GDM1 (cell line): ENCODE measurements at regions not wholly inside any gene's neighbourhood (a gene's known extent, or its start where the extent isn't known, plus 50 kb on each side); places are given as distances from the start of the nearest gene placed in this dataset.

ENCODE experiments used
- DNase-seq: peaks from one replicate; lab custom pipeline; 2025; lab: John Stamatoyannopoulos, UW

DNA sequence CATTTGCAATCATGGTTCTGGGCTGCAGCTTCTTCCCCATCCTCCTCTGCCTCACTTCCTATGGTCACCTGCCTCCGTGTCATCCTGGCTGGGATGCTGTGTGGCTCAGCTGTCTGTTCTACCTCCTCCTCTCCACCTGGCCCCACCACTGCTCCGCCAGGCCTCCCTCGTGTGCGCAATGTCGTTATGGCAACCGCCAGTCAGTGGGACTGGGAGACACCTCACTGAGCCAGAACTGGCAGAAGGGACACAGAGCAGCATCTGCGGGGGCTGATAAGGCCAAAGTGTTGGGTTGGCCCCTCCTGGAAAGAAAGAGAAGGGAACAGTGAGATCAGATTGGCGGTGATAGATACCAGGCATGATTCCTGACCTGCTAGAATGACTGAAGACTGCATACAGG is 527.5 kb downstream of the INHBA start:
- DNase-seq, result no peak

DNA sequence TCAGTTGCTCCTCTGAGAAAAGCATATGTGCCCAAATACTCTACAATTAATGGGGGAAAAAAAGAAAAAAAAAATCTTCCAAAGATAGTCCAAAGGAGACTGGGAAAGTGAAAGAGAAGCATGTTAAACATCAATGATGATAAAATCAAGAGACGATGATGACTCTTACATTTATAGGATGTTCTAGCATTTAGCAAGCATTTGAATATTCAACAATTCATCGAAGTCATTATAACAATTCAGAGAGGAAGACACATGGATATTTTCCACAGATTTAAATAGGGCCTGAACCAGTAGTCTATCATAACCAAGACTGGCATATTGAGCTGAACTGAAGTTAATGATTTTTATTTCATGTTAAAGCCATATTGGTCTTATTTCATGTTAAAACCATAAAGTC is 528.4 kb downstream of the INHBA start:
- DNase-seq, result no peak

DNA sequence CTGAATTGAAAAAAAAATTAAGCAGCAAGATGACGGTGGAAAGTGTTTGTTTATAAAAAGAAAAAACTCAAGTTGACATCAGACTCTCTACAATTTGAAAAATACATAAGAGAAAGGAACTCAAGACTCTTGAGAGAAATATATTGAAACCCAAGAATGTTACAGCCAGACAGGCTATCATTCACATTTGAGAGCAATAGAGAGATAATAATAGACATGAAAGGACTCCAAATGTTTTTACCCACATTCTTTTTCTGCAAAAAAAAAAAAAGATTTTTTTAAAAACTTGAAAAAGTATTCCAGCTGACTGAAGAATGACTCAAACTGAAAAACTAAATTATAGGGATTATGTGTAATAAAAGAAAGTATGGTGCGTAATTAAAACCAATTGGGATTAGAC is 532.4 kb downstream of the INHBA start:
- no peak for DNase-seq

DNA sequence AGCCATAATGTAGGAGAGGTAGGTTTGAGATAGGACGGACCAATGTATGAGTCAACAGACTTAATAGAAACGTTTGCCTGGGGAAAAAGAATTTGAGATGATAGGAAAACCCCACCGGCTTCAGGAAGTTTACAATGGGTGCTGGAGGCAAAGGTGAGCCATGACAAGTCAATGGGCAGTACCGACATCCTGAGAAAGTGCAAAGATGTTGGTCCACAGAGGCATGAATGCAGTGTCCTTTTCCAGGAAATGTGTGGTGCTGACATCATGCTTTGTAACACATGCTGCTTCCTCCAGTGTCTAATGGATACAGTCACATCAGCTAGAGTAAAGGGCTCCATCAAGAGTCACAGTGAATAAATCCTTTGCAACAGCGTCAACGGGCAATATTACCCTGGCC is 533.6 kb downstream of the INHBA start:
- DNase-seq, result no peak

- DNase-seq, result no peak
These were observed 535.1 kb downstream of the INHBA start for GRCh38 chr7:41167836-41168235.

DNA sequence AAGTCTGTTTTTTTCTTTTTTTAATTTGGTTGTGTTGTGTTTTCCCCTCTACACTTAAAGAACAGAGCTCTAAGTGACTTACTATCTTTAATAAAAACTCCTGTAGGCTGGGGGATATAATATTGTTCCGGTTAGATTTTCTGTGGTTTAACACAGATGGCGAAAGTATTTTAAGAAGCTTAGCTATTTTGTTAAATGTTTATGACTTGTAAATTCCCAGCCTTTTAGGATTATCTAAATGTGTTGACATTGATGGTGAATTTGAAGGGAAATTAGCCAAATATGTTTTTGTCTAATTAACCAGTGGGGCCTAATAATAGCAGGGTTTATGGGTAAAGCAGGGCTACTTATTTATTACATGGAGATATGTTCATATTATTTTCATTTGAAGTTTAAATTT is 538.5 kb downstream of the INHBA start:
- no peak for DNase-seq

- DNase-seq, result no peak
These were observed 538.9 kb downstream of the INHBA start for GRCh38 chr7:41163991-41164390.

GRCh38 chr7:41162612-41163011 is 540.3 kb downstream of the INHBA start:
- no peak for DNase-seq

DNA sequence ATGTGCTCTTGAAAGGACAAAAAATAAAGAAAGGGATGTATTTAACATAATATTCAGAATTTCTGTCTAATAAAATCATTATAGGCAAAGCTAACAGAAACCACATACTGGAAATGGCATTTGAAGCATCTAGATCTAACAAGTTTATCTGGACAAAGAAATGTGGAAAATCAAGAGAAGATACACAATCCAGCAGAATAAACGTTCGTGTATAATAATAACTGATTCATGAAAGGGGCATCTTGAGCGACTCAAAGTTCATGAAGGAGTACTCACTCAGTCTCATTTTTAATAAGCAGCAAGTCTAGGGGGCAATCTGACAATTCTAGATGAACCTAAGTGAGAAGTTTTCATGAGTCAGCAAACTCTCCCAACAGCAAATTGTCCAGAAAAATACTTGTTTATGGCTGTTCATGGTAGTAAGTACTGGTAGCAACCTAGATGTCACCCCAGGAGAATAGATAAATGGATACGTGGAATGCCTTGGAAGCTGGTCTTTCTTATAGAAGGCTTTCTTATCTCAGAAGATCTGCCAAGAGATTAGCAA is 541.8 kb downstream of the INHBA start:
- no peak for DNase-seq

GRCh38 chr7:41156268-41156667 is 546.6 kb downstream of the INHBA start:
- DNase-seq, result no peak

GRCh38 chr7:41153268-41153667 is 549.6 kb downstream of the INHBA start:
- DNase-seq, result no peak

GRCh38 chr7:41152179-41152678 is 550.7 kb downstream of the INHBA start:
- no peak for DNase-seq

DNA sequence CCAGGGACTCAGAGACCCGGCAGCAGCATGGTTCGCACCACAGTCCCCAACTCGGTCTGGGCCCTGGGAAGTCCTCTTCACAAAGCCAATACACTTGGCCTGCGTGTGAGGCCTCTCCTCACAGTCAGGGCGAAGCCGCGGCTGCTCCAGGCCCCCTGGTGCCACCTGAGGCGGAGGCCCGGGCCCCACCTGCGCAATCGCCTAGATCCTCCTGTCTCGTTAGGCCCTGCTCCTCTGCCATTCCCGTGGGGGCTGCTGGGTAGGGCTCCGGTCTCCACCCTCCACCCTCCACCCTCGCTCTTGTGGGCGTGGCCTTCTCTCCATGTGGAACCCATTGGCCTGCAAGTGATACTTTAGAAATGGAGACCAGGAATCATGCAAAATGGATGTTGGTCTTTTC is 553.3 kb downstream of the INHBA start:
- no peak for DNase-seq

DNA sequence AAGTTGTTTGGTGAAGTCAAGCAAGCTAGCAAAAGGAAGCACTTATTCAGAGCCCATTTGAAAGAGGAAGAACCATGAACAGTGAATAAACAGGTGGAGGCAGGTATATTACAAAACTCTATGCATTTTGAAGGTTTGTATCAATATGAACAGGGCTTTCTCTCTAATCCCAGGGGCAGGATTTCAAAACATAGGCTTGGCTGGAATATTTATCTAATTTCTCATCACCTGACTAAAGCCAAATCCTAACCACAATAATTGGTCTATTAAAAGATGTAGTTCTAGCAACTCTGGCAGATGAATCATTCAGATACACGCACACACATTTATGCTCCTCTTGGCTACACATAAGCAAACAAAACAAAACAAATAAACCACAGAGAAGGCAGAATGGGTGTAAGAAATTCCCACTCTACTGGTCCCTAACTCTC is 554.4 kb downstream of the INHBA start:
- no peak for DNase-seq

- DNase-seq, result no peak
These were observed 555.0 kb downstream of the INHBA start for GRCh38 chr7:41147606-41148485.

GRCh38 chr7:41146429-41146828 is 556.5 kb downstream of the INHBA start:
- DNase-seq, result no peak

DNA sequence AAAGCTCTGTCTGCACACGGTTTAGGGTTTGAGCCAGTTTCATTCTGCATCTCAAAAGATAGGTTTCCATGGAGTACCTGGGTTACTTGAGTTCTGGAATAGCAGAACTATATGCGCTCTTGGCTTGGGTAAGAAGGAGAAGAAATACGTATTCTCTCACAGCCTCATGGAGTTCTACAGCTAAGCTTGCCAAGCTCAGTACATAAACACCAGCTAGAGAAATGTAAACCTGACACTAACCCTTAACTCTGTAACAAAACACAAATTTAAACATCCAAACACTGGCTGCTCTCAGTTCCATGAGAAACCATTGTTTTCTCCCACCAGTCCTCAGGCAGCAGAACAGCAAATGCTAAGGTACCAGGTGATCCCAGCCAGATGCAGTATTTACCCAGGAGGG is 557.2 kb downstream of the INHBA start:
- no peak for DNase-seq

DNA sequence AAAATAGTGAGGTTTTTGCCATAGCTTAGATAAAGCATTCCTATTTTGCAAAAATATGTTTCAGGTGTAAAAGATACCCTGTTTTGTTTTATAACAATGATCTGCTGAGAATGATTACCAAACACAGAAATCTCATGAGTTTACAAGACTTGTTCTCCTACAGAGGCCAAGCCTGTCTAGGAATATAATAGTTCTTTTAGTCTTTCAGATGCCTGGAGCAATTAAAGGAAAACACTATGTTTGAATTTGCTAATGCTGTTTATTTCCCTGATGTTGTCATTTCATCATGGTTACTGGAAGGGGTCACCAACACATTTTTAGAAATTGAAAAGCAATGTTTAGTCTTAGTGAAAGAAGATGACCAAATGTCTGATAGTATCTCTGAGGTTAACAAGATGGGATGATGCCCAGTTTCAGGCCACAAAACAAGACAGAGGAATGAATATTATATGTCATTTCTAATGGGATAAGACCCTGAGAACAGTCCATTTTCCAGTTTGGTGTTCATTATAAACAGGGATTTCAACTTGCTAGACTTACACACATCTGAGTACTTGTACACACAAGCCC is 559.9 kb downstream of the INHBA start:
- no peak for DNase-seq

GRCh38 chr7:41139789-41140188 is 563.1 kb downstream of the INHBA start:
- no peak for DNase-seq

DNA sequence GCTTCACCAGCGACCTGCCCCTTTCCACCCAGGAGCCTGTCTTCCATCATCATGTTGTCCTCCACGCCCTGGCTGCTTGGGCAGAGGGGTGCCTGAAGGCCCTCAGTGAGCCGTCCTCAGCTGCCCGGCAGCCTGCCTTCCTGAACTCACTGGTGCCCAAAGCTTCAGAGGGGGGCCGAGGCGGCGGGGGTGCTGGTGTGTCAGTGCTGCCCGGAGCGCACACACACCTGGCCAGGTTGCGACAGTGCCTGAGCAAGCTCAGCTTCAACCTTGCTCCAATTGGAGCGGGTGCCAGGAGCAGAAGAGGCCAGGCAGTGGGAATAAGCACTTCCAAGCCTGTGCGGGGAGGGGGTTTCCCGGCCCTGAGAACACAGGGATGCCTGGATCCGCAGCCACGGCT is 566.3 kb downstream of the INHBA start:
- no peak for DNase-seq

- DNase-seq, result no peak
These were observed 567.4 kb downstream of the INHBA start for GRCh38 chr7:41135511-41135910.

DNA sequence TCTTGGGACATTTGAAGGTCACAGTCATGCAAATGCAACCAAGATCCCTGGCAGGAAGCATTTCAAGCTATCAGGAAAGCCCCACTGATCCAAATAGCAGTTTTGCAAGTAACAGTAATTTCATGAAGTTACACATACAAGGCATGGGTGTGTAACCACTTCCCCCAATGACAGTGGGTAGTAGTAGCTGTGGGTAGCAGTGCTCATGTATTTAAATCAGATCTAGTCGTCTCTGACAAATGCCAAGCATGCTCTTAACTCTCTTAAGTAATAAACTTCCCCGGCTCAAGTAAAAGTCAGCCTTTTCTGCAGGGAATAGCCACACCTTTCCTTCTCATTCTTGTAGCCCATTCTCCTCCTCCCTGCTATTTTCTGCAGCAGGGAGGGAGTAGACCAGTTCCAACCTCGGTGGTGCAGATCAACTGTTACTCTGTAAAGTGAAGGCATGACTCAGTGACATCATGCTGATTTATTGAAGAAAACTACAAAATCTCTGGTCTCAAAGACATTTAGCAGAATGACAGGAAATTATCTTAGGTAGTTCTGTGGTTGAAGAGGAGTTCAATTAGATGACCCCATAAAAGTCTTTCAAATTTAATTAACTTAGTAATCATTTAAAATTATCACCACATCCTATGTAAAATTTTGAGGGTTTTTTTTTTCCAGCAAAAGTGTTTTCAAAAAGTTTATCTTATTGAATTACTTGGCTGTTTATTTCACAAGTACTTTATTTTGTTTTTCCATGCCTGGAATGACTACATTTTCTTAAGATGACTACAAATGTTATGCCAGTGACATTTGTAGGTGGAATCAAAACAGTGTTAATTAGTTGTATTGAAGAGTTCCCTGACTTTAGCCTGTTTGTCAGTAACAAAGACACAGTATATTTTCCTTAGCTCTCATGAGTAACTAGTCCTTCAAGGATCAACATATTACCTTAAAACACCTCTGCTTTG is 568.3 kb downstream of the INHBA start:
- no peak for DNase-seq
